SK-N-SH (cell line): ENCODE measurements at regions not wholly inside any gene's neighbourhood (a gene's known extent, or its start where the extent isn't known, plus 50 kb on each side); places are given as distances from the start of the nearest gene placed in this dataset.

ENCODE experiments used
- CTCF ChIA-PET: fragments of 300-600, 350-600 bp; formaldehyde crosslinking; extraction: SDS; loops from one replicate; lab custom pipeline; 2021; lab: Yijun Ruan, JAX
- POLR2A ChIA-PET: fragments of 350-600 bp; sonication (Branson Sonifier 250); formaldehyde crosslinking; extraction: SDS; loops from one replicate; lab custom pipeline; 2020; ENCODE audit warnings: antibody characterized with exemption, inconsistent platforms; lab: Yijun Ruan, JAX
- DNase-seq: peaks from one replicate; pipeline ENCODE4 v3.0.0; 2012
- H2AFZ ChIP-seq: fragments of 200-600 bp; sonication (generic); 2 replicates; pipeline ENCODE4 v1.8.1; 2016; ENCODE audit warnings: antibody characterized with exemption, mild to moderate bottlenecking, low read depth
- H3F3A ChIP-seq: fragments of 200-600 bp; sonication (generic); replicated peaks from 2 replicates; pipeline ENCODE3; 2016; ENCODE audit warnings: antibody characterized with exemption, mild to moderate bottlenecking; ENCODE audit not compliant: insufficient read depth
- H3K27ac ChIP-seq, 2 experiments: fragments of 200-500 bp in 1 of 2; fragments of 200-600 bp in 1 of 2; sonication (Bioruptor generic) in 1 of 2; sonication (generic), shearing (Covaris generic) in 1 of 2; 2 replicates each; pipeline versions ENCODE4 v1.5.1 to v1.6.1; 2014 to 2016; ENCODE audit warnings: low read depth in 2 of 2, inconsistent platforms in 1 of 2, low read length in 1 of 2, mild to moderate bottlenecking in 1 of 2, mixed read lengths in 1 of 2
- H3K27me3 ChIP-seq: fragments of 200-600 bp; sonication (generic), shearing (Covaris generic); 2 replicates; pipeline ENCODE4 v1.6.1; 2016; ENCODE audit warnings: mixed run types; ENCODE audit not compliant: insufficient read depth
- H3K36me3 ChIP-seq, 2 experiments: fragments of 200-500 bp in 1 of 2; fragments of 200-600 bp in 1 of 2; sonication (Bioruptor generic) in 1 of 2; sonication (generic) in 1 of 2; replicated peaks in 1 of 2; 2 replicates each; pipeline versions ENCODE3 to v1.5.1; 2014 to 2016; ENCODE audit warnings: low read length in 1 of 2, mild to moderate bottlenecking in 1 of 2; ENCODE audit not compliant: insufficient read depth in 2 of 2, control insufficient read depth in 1 of 2
- H3K4me1 ChIP-seq, 2 experiments: fragments of 200-500 bp in 1 of 2; fragments of 200-600 bp in 1 of 2; sonication (Bioruptor generic) in 1 of 2; sonication (generic), shearing (Covaris generic) in 1 of 2; 2 replicates each; pipeline versions ENCODE4 v1.5.1 to v1.6.1; 2014 to 2016; ENCODE audit warnings: low read depth in 1 of 2, low read length in 1 of 2, mixed run types in 1 of 2; ENCODE audit not compliant: insufficient read depth in 2 of 2, control insufficient read depth in 1 of 2
- H3K4me2 ChIP-seq: fragments of 200-600 bp; sonication (generic), shearing (Covaris generic); 2 replicates; pipeline ENCODE4 v1.6.1; 2017; ENCODE audit warnings: mixed run types
- H3K4me3 ChIP-seq, 2 experiments: fragments of 200-500 bp in 1 of 2; fragments of 200-600 bp in 1 of 2; sonication (Bioruptor generic) in 1 of 2; sonication (generic), shearing (Covaris generic) in 1 of 2; 2 replicates each; pipeline versions ENCODE4 v1.5.1 to v1.8.1; 2014 to 2016; ENCODE audit warnings: low read depth in 2 of 2, inconsistent platforms in 1 of 2, low read length in 1 of 2, mild to moderate bottlenecking in 1 of 2, mixed read lengths in 1 of 2, moderate library complexity in 1 of 2
- H3K79me2 ChIP-seq: fragments of 200-600 bp; sonication (generic); 2 replicates; pipeline ENCODE4 v1.8.1; 2017; ENCODE audit warnings: mild to moderate bottlenecking; ENCODE audit not compliant: insufficient read depth
- H3K9ac ChIP-seq: fragments of 200-600 bp; sonication (generic); 2 replicates; pipeline ENCODE4 v1.6.1; 2017; ENCODE audit warnings: mixed run types
- H3K9me2 ChIP-seq: fragments of 200-600 bp; sonication (generic); 2 replicates; pipeline ENCODE4 v1.6.1; 2017; ENCODE audit warnings: mixed run types
- H3K9me3 ChIP-seq: fragments of 200-600 bp; sonication (generic); 2 replicates; pipeline ENCODE4 v1.6.1; 2017; ENCODE audit warnings: mixed run types, mild to moderate bottlenecking, moderate library complexity
- H4K20me1 ChIP-seq: fragments of 200-600 bp; sonication (generic); 2 replicates; pipeline ENCODE4 v1.6.1; 2017; ENCODE audit warnings: mild to moderate bottlenecking, mixed run types; ENCODE audit not compliant: insufficient read depth
- CHD2 ChIP-seq: fragments of 150-350 bp; IDR thresholded peaks from 2 replicates; pipeline ENCODE4 v1.6.1; 2018; ENCODE audit warnings: low read length; ENCODE audit not compliant: partially characterized antibody
- FOXM1 ChIP-seq: IDR thresholded peaks from 2 replicates; pipeline ENCODE4 v1.4.0; 2012; ENCODE audit warnings: low read depth, mild to moderate bottlenecking
- JUND ChIP-seq: IDR thresholded peaks from 2 replicates; pipeline ENCODE4 v1.4.0; 2012
- MXI1 ChIP-seq: IDR thresholded peaks from 2 replicates; pipeline ENCODE4 v1.6.1; 2012; ENCODE audit warnings: mild to moderate bottlenecking, low read depth, low read length, improper control_type of control experiment
- NFIC ChIP-seq: IDR thresholded peaks from 2 replicates; pipeline ENCODE4 v1.4.0; 2012; ENCODE audit warnings: borderline replicate concordance
- NRF1 ChIP-seq: IDR thresholded peaks from 2 replicates; pipeline ENCODE4 v1.6.1; 2012; ENCODE audit warnings: low read depth, mild to moderate bottlenecking, low read length
- PBX3 ChIP-seq: IDR thresholded peaks from 2 replicates; pipeline ENCODE4; 2012
- POLR2AphosphoS5 ChIP-seq: IDR thresholded peaks from 2 replicates; pipeline ENCODE4 v1.6.1; 2012; ENCODE audit warnings: low read depth, low read length
- RCOR1 ChIP-seq: fragments of 150-350 bp; IDR thresholded peaks from 2 replicates; pipeline ENCODE4 v1.6.1; 2017; ENCODE audit warnings: antibody characterized with exemption, low read length
- RFX5 ChIP-seq: IDR thresholded peaks from 2 replicates; pipeline ENCODE4 v1.6.1; 2012; ENCODE audit warnings: mild to moderate bottlenecking, improper control_type of control experiment, low read length
- SIN3A ChIP-seq: IDR thresholded peaks from 2 replicates; pipeline ENCODE4 v1.6.1; 2012; ENCODE audit warnings: low read depth, mild to moderate bottlenecking, low read length, moderate library complexity, borderline replicate concordance
- SMC3 ChIP-seq: IDR thresholded peaks from 2 replicates; pipeline ENCODE4 v1.6.1; 2012; ENCODE audit warnings: low read depth, low read length, improper control_type of control experiment
- TAF1 ChIP-seq: IDR thresholded peaks from 2 replicates; pipeline ENCODE4 v1.6.1; 2012; ENCODE audit warnings: low read depth, mild to moderate bottlenecking, low read length, moderate library complexity, borderline replicate concordance
- TCF12 ChIP-seq: IDR thresholded peaks from 2 replicates; pipeline ENCODE4 v1.4.0; 2012
- YY1 ChIP-seq: IDR thresholded peaks from 2 replicates; pipeline ENCODE4 v1.4.0; 2012; ENCODE audit warnings: low read depth, mild to moderate bottlenecking
- WGBS: methylation state at CpG from one replicate; pipeline ENCODE4 v1.1.6; 2017; ENCODE audit warnings: low lambda C conversion rate; 5-methylcytosine and 5-hydroxymethylcytosine counted together
- TF ChIP-seq, protein P1 (sequence below): IDR thresholded peaks from 2 replicates; pipeline ENCODE4 v1.4.0; 2012; ENCODE audit warnings: low read depth, borderline replicate concordance
- TF ChIP-seq, protein P2 (sequence below): fragments of 150-350 bp; IDR thresholded peaks from 2 replicates; pipeline ENCODE4 v1.6.1; 2016; ENCODE audit warnings: mild to moderate bottlenecking, low read depth, low read length

DNA sequence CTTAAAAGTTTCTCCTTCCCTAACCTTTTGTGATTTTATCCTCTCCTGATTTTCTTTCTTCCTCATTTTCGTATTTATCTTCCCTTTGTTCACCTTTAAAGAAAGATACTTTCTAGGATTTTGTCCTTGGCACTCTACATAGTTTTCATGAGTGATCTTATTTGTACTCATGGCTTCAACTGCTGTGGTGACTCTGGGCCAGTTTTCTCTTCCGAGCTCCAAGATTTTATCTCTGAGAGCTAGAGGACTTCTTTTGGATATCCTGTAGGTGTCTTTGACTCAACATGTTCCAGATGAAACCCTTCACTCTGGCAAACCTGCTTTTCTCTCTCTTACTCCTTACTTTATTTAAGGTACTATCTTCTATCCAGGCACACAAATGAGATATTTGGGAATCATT is 53.7 kb upstream of the MACF1 start:
- H3K36me3 ChIP-seq: no peaks in the 10 kb centered on the region
- no peaks in the 10 kb centered on the region for H3K27me3 ChIP-seq
- no peak overlapping the region for H3K27ac ChIP-seq
- CTCF ChIA-PET: interaction anchor here (1.1 to 1.2 kb wide), 2 partner anchors 42 to 107 kb away, joined by 3 read pairs; no protein-coding TSS in a partner anchor
- TF ChIP-seq TAF1 (no peak), RCOR1 (no peak), NFIC (no peak), NRF1 (no peak), PBX3 (no peak), JUND (no peak), MXI1 (no peak), SMC3 (no peak), YY1 (no peak), SIN3A (no peak), POLR2AphosphoS5 (no peak), RFX5 (no peak)
- TF ChIP-seq, protein P1, sequence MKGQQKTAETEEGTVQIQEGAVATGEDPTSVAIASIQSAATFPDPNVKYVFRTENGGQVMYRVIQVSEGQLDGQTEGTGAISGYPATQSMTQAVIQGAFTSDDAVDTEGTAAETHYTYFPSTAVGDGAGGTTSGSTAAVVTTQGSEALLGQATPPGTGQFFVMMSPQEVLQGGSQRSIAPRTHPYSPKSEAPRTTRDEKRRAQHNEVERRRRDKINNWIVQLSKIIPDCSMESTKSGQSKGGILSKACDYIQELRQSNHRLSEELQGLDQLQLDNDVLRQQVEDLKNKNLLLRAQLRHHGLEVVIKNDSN: no peak
- TF ChIP-seq, protein P2, sequence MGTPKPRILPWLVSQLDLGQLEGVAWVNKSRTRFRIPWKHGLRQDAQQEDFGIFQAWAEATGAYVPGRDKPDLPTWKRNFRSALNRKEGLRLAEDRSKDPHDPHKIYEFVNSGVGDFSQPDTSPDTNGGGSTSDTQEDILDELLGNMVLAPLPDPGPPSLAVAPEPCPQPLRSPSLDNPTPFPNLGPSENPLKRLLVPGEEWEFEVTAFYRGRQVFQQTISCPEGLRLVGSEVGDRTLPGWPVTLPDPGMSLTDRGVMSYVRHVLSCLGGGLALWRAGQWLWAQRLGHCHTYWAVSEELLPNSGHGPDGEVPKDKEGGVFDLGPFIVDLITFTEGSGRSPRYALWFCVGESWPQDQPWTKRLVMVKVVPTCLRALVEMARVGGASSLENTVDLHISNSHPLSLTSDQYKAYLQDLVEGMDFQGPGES: no peak
- TF ChIP-seq, all 33 proteins: peak for 0
- no peaks in the 10 kb centered on the region for H3K9me2 ChIP-seq
- peaks cover 39% of the 10 kb centered on the region for H4K20me1 ChIP-seq
- H3K4me1 ChIP-seq: peaks cover 7 to 55% of the 10 kb centered on the region in 2 experiments; a peak in 3 of 4 replicates
- no peaks in the 10 kb centered on the region for H3K9me3 ChIP-seq
- POLR2A ChIA-PET: no interaction called here
- no peak overlapping the region for H3K4me2 ChIP-seq
- peaks cover 81% of the 10 kb centered on the region for H3K79me2 ChIP-seq
- H3K4me3 ChIP-seq: no peak overlapping the region
- peaks cover 14% of the 10 kb centered on the region for H3F3A ChIP-seq
- no peak overlapping the region for H2AFZ ChIP-seq
- H3K9ac ChIP-seq: no peak overlapping the region
- no peak for DNase-seq
- WGBS: 83% methylated on average over 2 of the region's 2 CpGs

GRCh38 chr1:39151267-39151666 is 53.2 kb upstream of the MACF1 start:
- Histone ChIP-seq H3K4me3 (no peak overlapping the region), H3K79me2 (peaks cover 81% of the 10 kb centered on the region), H3K27me3 (no peaks in the 10 kb centered on the region), H4K20me1 (peaks cover 36% of the 10 kb centered on the region), H3K4me2 (no peak overlapping the region), H3K27ac (no peak overlapping the region), H3K9me2 (no peaks in the 10 kb centered on the region), H2AFZ (no peak overlapping the region), H3K9ac (no peak overlapping the region), H3F3A (peaks cover 14% of the 10 kb centered on the region), H3K4me1 (peaks cover 7 to 52% of the 10 kb centered on the region in 2 experiments; a peak in 3 of 4 replicates), H3K36me3 (no peaks in the 10 kb centered on the region), H3K9me3 (no peaks in the 10 kb centered on the region)
- DNase-seq: no peak
- ChIA-PET CTCF (interaction anchor here (1.2 kb wide), 1 partner anchor 107 kb away, joined by 3 read pairs; no protein-coding TSS in a partner anchor), POLR2A (no interaction called here)
- TF ChIP-seq FOXM1 (no peak), TCF12 (no peak), MXI1 (no peak), CHD2 (no peak), TAF1 (no peak)
- 94% methylated on average over 3 of the region's 3 CpGs for WGBS
